Cardiac muscle cell (in vitro differentiated cells and primary cell): ENCODE measurements at regions not wholly inside any gene's neighbourhood (a gene's known extent, or its start where the extent isn't known, plus 50 kb on each side); places are given as distances from the start of the nearest gene placed in this dataset.

ENCODE experiments used
- DNase-seq, 2 donors: peaks; one replicate each; pipeline versions ENCODE4 v3.0.0 to v3.0.0-alpha.2; 2010 to 2017; ENCODE audit warnings: low read depth in 1 of 2, low spot score in 1 of 2
- H3K27ac ChIP-seq: fragments of 200-600 bp; sonication (generic); 2 replicates; pipeline ENCODE4 v1.5.1; 2016
- H3K27me3 ChIP-seq: fragments of 200-600 bp; sonication (generic); 2 replicates; pipeline ENCODE4 v1.6.0; 2016; ENCODE audit warnings: control low read depth
- H3K36me3 ChIP-seq: fragments of 200-600 bp; sonication (generic); 2 replicates; pipeline ENCODE4 v1.5.1; 2016; ENCODE audit warnings: control low read depth
- H3K4me1 ChIP-seq: fragments of 200-600 bp; sonication (generic); 2 replicates; pipeline ENCODE4 v1.8.1; 2017; ENCODE audit warnings: low read depth, mild to moderate bottlenecking, mixed run types
- H3K4me3 ChIP-seq: fragments of 200-600 bp; sonication (generic); 2 replicates; pipeline ENCODE4 v1.5.1; 2016; ENCODE audit warnings: mild to moderate bottlenecking
- H3K9me3 ChIP-seq: fragments of 200-600 bp; sonication (generic); 2 replicates; pipeline ENCODE4 v1.5.1; 2017; ENCODE audit warnings: low read depth, mild to moderate bottlenecking, control low read depth
- TF ChIP-seq, protein P1 (sequence below): IDR thresholded peaks from 2 replicates; pipeline ENCODE4 v1.5.1; 2012; ENCODE audit warnings: low read depth, mild to moderate bottlenecking, low read length

DNA sequence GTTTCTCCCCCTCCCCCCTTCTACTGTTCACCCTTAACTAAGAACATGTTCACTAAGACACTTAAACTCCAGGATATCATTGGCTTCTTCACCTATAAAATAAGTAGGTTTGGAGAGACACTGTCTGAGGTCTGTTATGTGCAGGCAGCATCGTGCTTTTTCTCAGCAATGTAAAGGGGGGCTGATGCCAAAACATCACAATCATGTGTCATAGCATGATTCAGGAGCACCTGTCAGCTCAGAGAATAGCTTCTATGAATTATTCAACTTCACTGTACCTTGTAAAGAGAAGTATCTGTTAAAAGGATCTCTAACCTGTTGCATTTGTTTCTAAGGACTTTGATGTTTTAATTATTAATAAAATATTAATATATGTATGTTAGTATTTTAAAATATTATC lies 211.4 kb upstream of the EPHA3 start:
- no peaks in the 10 kb centered on the region for H3K9me3 ChIP-seq
- H3K4me1 ChIP-seq = no peaks in the 10 kb centered on the region
- no peaks in the 10 kb centered on the region for H3K27me3 ChIP-seq
- H3K4me3 ChIP-seq = no peak overlapping the region
- TF ChIP-seq, protein P1, sequence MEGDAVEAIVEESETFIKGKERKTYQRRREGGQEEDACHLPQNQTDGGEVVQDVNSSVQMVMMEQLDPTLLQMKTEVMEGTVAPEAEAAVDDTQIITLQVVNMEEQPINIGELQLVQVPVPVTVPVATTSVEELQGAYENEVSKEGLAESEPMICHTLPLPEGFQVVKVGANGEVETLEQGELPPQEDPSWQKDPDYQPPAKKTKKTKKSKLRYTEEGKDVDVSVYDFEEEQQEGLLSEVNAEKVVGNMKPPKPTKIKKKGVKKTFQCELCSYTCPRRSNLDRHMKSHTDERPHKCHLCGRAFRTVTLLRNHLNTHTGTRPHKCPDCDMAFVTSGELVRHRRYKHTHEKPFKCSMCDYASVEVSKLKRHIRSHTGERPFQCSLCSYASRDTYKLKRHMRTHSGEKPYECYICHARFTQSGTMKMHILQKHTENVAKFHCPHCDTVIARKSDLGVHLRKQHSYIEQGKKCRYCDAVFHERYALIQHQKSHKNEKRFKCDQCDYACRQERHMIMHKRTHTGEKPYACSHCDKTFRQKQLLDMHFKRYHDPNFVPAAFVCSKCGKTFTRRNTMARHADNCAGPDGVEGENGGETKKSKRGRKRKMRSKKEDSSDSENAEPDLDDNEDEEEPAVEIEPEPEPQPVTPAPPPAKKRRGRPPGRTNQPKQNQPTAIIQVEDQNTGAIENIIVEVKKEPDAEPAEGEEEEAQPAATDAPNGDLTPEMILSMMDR = no peak
- no peaks in the 10 kb centered on the region for H3K36me3 ChIP-seq
- DNase-seq = no peak
- H3K27ac ChIP-seq = no peak overlapping the region

DNA sequence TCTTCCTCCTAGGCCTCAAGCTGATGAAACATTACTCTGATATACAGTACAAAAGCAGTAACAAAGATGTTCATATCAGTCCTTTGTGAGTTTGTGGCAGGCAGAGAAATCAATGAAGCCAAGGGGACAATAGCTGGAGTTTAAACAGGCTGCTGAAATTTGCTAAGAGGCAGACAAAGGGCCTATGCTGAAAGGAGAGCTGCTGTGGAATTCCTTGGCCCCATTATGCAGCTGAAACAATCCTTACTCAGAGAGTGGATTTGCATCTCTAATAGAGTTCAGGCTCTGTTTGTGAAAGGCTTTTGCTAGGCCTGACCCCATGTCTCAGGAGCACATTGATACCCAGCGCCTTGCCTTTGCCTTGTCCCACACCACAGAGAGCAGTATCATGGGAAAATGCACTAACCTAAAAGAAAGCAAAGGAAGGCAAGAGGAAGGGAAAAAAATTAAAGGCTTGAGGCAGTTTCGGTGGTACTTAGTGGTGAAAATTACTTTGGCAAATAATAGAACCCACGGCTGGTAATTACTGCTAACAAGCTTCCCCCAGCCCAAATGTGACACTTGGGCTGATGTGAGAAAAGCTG lies 195.0 kb upstream of the EPHA3 start:
- H3K4me1 ChIP-seq = no peaks in the 10 kb centered on the region
- no peaks in the 10 kb centered on the region for H3K27me3 ChIP-seq
- H3K4me3 ChIP-seq = no peak overlapping the region
- no peaks in the 10 kb centered on the region for H3K9me3 ChIP-seq
- H3K36me3 ChIP-seq = no peaks in the 10 kb centered on the region
- DNase-seq = peak in 1 of 2 donors; percentile 8
- TF ChIP-seq, protein P1 = no peak
- no peak overlapping the region for H3K27ac ChIP-seq

DNA sequence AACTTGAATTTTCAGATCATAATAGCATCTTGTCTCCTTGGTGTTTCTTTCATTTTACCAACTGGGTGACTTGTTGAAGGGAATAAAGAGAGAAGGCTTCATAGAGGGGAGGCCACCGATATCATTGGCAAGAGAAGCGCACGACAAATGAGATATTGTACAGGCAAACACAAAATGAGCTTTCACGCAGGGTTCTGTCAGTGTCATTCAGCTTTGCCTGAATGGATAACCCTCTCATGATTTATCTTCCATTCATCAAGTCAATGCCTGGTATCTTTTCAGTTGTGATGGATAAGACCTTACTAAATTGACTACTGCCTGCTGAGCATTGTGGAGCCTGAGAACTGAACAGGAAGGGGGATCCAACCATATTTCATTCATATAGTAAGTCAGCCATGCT lies 188.6 kb upstream of the EPHA3 start:
- Histone ChIP-seq H3K27ac (no peak overlapping the region), H3K4me3 (no peak overlapping the region), H3K4me1 (no peaks in the 10 kb centered on the region), H3K27me3 (no peaks in the 10 kb centered on the region), H3K9me3 (no peaks in the 10 kb centered on the region), H3K36me3 (no peaks in the 10 kb centered on the region)
- TF ChIP-seq, protein P1 = no peak
- no peak for DNase-seq

DNA sequence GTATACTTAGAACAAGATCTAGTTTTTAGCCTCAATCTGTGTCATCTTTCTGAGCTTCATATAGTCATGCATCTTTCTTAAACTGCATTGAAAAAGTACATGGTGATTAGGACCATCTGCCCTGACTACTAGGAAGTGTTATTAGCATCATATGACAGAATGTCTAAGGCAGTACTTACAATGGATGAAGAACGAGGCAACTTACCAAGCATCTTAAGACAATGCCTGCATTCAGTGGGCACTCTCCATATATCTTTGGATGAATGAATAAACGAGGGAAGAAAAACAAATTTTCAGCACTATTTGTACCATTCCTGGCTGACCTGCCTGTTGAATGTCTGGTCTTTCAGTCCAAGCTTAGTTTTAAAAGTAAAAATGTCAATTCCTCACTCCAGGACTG lies 185.4 kb upstream of the EPHA3 start:
- H3K36me3 ChIP-seq = no peaks in the 10 kb centered on the region
- no peak overlapping the region for H3K4me3 ChIP-seq
- H3K27ac ChIP-seq = no peak overlapping the region
- TF ChIP-seq, protein P1 = no peak
- no peaks in the 10 kb centered on the region for H3K9me3 ChIP-seq
- no peaks in the 10 kb centered on the region for H3K27me3 ChIP-seq
- no peaks in the 10 kb centered on the region for H3K4me1 ChIP-seq
- DNase-seq = no peak

DNA sequence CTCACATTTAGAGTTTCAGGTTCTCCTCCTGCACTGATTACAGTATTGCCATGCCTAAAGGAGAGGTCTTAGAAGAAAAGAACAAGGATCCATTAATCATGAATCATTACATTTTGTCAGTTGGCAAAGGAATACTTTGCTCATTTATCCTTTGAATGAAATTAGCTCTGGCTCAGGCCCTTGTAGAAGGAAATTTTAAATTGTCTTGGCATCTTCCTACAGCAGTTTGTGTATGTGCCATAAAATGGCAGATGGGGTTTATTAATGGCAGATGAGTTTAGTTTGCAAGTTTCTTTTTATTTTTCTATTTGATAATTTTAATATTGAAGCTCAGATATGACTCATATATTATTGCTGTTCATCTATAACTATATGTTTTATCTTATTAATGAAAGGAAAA lies 181.2 kb upstream of the EPHA3 start:
- no peak overlapping the region for H3K4me3 ChIP-seq
- H3K27me3 ChIP-seq = no peaks in the 10 kb centered on the region
- TF ChIP-seq, protein P1 = no peak
- DNase-seq = no peak
- no peaks in the 10 kb centered on the region for H3K9me3 ChIP-seq
- H3K36me3 ChIP-seq = no peaks in the 10 kb centered on the region
- H3K27ac ChIP-seq = no peak overlapping the region
- no peaks in the 10 kb centered on the region for H3K4me1 ChIP-seq

DNA sequence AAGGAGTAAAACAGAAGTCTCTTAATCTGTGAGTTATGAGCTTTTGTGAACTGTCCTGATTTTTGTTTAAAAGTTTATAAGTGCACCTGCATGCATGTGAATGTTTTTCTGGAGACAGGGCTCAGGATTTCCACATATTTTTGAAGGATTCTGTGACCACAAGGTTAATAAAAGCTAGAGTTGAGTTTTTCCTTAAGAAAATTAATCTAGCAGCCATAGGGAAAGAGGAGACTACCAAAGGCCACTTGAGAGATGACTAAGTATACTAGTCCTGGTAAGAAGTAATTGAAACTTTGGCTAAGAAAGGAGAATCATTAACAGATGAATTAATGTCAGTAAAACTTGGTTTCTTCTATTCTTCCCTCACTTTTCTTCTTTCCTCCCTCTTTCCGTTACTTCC lies 176.8 kb upstream of the EPHA3 start:
- no peaks in the 10 kb centered on the region for H3K36me3 ChIP-seq
- H3K4me1 ChIP-seq = no peaks in the 10 kb centered on the region
- TF ChIP-seq, protein P1 = no peak
- H3K27ac ChIP-seq = no peak overlapping the region
- no peak overlapping the region for H3K4me3 ChIP-seq
- no peaks in the 10 kb centered on the region for H3K9me3 ChIP-seq
- no peak for DNase-seq
- no peaks in the 10 kb centered on the region for H3K27me3 ChIP-seq
